ENCODE measurements at regions not wholly inside any gene's neighbourhood (a gene's known extent, or its start where the extent isn't known, plus 50 kb on each side); places are given as distances from the start of the nearest gene placed in this dataset.

DNA sequence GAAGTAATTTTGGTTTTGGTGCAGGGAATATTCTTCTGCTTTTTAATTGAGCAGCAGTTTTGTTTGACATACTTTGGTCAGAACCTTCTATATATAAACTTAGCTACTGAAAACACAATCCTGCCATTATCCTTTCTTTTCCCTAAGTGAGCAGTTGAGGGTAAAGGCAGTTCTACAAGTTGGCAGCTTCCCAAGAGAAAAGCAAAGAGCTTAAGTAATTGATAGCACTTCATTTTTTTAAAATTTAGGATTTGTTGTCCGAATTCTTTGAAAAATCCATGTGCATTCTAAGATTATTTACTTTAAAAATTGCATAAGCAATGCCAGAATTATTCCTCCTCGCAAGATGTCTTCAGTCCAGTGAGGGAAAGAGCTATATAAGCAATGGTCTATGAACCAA is 1394.1 kb downstream of the FAM181B start:
- POLR2A ChIA-PET: no interaction called here
- Mint-ChIP-seq H3K4me1 (no peaks in the 10 kb centered on the region), H3K9me3 (peaks cover 6 to 13% (median 8%) of the 10 kb centered on the region in 3 donors), H3K27ac (no peak overlapping the region), H3K27me3 (no peaks in the 10 kb centered on the region), H3K4me3 (no peak overlapping the region), H3K36me3 (no peaks in the 10 kb centered on the region)
- CTCF ChIA-PET: no interaction called here
- H3K9me3 ChIP-seq: no peaks in the 10 kb centered on the region
- no peaks in the 10 kb centered on the region for H3K36me3 ChIP-seq (ENCODE audit: control insufficient read depth in 2 of 2, extremely low read depth in 1 of 2, insufficient read depth in 1 of 2, low read length in 1 of 2)
- H3K4me3 ChIP-seq (ENCODE audit: control insufficient read depth in 1 of 2, extremely low read depth in 1 of 2, low read length in 1 of 2): no peak overlapping the region
- no peak overlapping the region for H3K27ac ChIP-seq (ENCODE audit: low read length)
- H3K4me1 ChIP-seq (ENCODE audit: control insufficient read depth in 1 of 2, extremely low read depth in 1 of 2, insufficient read depth in 2 of 2, low read length in 2 of 2): no peaks in the 10 kb centered on the region
- H3K27me3 ChIP-seq (replicated peaks in 1 of 2; ENCODE audit: control insufficient read depth in 2 of 2, extremely low read depth in 1 of 2, insufficient read depth in 2 of 2, low read length in 1 of 2): no peaks in the 10 kb centered on the region
- no CpG with 5 or more reads among the region's 2 CpGs for WGBS (ENCODE audit: insufficient coverage)
- DNase-seq: no peak
- ATAC-seq (replicated peaks in 1 of 4): no peak

DNA sequence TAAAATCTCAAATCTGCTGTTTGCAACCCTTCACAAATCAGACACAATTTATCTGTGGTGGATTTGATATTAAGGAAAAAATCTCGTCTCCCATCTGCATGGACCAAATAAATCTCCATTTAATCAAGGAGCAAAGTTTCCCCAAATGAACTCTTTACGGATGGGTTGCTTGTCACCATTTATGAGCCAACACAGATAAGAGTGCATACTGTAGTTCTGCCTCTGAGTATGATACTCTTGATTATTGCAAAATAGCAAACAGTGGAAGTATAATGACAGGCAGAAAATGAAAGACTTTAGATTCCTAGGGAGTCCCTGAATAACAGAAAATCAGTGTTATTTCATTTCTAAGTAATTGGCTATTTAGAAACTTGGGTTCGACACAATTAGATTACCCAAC is 1395.9 kb downstream of the FAM181B start:
- Mint-ChIP-seq H3K36me3 (no peaks in the 10 kb centered on the region), H3K4me3 (no peak overlapping the region), H3K4me1 (no peaks in the 10 kb centered on the region), H3K9me3 (peaks cover 3 to 16% (median 6%) of the 10 kb centered on the region in 3 donors), H3K27me3 (no peaks in the 10 kb centered on the region), H3K27ac (no peak overlapping the region)
- Histone ChIP-seq H3K27ac (ENCODE audit: low read length) (no peak overlapping the region), H3K36me3 (ENCODE audit: control insufficient read depth in 2 of 2, extremely low read depth in 1 of 2, insufficient read depth in 1 of 2, low read length in 1 of 2) (no peaks in the 10 kb centered on the region), H3K27me3 (replicated peaks in 1 of 2; ENCODE audit: control insufficient read depth in 2 of 2, extremely low read depth in 1 of 2, insufficient read depth in 2 of 2, low read length in 1 of 2) (no peaks in the 10 kb centered on the region), H3K4me3 (ENCODE audit: control insufficient read depth in 1 of 2, extremely low read depth in 1 of 2, low read length in 1 of 2) (no peak overlapping the region), H3K9me3 (no peaks in the 10 kb centered on the region), H3K4me1 (ENCODE audit: control insufficient read depth in 1 of 2, extremely low read depth in 1 of 2, insufficient read depth in 2 of 2, low read length in 2 of 2) (no peaks in the 10 kb centered on the region)
- WGBS (ENCODE audit: insufficient coverage): no CpG with 5 or more reads among the region's 3 CpGs
- DNase-seq: no peak
- ChIA-PET CTCF (no interaction called here), POLR2A (no interaction called here)
- ATAC-seq (replicated peaks in 1 of 4): no peak

DNA sequence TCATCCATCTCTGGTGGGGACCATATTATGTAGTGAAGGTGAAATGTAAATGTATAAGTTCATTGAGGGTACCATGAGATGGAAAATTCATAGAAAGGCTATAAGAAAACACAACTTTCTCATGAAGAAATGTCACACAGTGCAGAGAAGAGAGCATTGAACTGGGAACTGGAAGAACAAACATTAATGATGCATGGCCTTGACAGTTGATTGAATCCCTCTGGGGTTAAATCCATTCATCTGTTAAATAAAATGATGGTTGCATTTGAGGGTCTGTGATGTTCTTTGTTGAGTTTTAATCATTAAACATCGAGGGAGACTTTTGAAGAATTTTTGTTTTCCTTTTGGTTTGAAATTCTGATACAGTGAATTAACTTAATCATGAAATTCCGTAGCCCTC is 1401.4 kb downstream of the FAM181B start:
- Mint-ChIP-seq H3K4me3 (no peak overlapping the region), H3K9me3 (peaks cover 8 to 16% (median 15%) of the 10 kb centered on the region in 3 donors), H3K27ac (no peak overlapping the region), H3K4me1 (no peaks in the 10 kb centered on the region), H3K27me3 (no peaks in the 10 kb centered on the region), H3K36me3 (no peaks in the 10 kb centered on the region)
- no CpG with 5 or more reads among the region's 2 CpGs for WGBS (ENCODE audit: insufficient coverage)
- ATAC-seq (replicated peaks in 1 of 4) (no peak), DNase-seq (no peak)
- H3K4me1 ChIP-seq (ENCODE audit: control insufficient read depth in 1 of 2, extremely low read depth in 1 of 2, insufficient read depth in 2 of 2, low read length in 2 of 2): no peaks in the 10 kb centered on the region
- no peak overlapping the region for H3K27ac ChIP-seq (ENCODE audit: low read length)
- POLR2A ChIA-PET: interaction anchor here in 1 of 2 donors (0.6 kb wide), 1 partner anchor 28 kb away, joined by 5 read pairs; no protein-coding TSS in a partner anchor
- H3K27me3 ChIP-seq (replicated peaks in 1 of 2; ENCODE audit: control insufficient read depth in 2 of 2, extremely low read depth in 1 of 2, insufficient read depth in 2 of 2, low read length in 1 of 2): no peaks in the 10 kb centered on the region
- CTCF ChIA-PET: no interaction called here
- H3K4me3 ChIP-seq (ENCODE audit: control insufficient read depth in 1 of 2, extremely low read depth in 1 of 2, low read length in 1 of 2): no peak overlapping the region
- H3K36me3 ChIP-seq (ENCODE audit: control insufficient read depth in 2 of 2, extremely low read depth in 1 of 2, insufficient read depth in 1 of 2, low read length in 1 of 2): no peaks in the 10 kb centered on the region
- no peaks in the 10 kb centered on the region for H3K9me3 ChIP-seq

DNA sequence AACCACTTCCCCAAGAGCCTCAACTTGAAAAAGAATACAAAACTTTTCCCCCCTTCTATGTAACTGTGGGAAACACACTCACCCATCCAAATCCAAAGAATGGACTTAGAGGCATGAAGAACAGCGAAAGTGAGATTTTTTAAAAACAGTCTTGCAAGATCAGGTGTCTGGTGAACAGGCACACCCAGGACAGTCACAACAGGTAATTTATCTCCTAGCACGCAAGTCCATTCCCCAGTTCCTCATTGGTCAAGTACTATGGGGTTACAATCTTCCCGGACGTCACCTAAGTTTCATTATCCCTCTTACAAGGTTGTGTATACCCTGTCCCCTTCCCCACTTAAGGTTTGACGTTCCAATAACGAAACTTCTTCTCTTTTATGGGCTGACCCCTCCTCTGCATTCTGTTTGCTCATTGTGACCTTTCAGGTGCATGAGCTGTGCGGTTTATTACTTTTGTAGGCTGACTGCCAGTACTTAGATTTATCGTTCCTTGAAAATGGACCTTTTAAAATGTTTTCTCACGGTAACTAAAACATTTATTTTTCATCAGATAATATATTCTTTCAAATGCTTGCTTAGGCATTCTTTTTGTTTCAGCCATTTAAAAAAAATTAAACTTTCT is 1401.9 kb downstream of the FAM181B start:
- H3K27ac Mint-ChIP-seq: no peak overlapping the region

DNA sequence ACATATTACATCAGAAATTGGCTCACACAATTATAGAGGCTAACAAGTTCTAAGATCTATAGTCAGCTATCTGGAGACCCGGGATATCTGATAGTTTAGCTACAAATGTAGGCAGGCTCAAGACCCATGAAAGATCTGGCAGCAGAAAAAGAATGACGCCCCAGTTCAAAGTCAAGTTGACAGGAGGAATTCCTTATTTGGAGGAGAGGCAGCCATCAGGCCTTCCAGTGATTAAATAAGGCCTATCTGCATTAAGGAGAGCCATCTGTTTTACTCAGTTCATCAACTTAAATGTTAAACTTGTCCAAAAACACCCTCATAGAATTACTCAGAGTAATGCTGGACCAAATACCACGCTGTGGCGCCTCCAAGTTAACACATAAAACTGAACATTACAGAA is 1402.6 kb downstream of the FAM181B start:
- H3K4me3 ChIP-seq (ENCODE audit: control insufficient read depth in 1 of 2, extremely low read depth in 1 of 2, low read length in 1 of 2): no peak overlapping the region
- no peaks in the 10 kb centered on the region for H3K27me3 Mint-ChIP-seq
- ATAC-seq (replicated peaks in 1 of 4) (no peak), DNase-seq (no peak)
- H3K27ac ChIP-seq (ENCODE audit: low read length): no peak overlapping the region
- WGBS (ENCODE audit: insufficient coverage): 77% methylated on average over 4 of the region's 4 CpGs
- no peaks in the 10 kb centered on the region for H3K27me3 ChIP-seq (replicated peaks in 1 of 2; ENCODE audit: control insufficient read depth in 2 of 2, extremely low read depth in 1 of 2, insufficient read depth in 2 of 2, low read length in 1 of 2)
- H3K36me3 Mint-ChIP-seq: no peaks in the 10 kb centered on the region
- H3K27ac Mint-ChIP-seq: no peak overlapping the region
- H3K4me1 ChIP-seq (ENCODE audit: control insufficient read depth in 1 of 2, extremely low read depth in 1 of 2, insufficient read depth in 2 of 2, low read length in 2 of 2): no peaks in the 10 kb centered on the region
- no peak overlapping the region for H3K4me3 Mint-ChIP-seq
- CTCF ChIA-PET: no interaction called here
- no peaks in the 10 kb centered on the region for H3K9me3 ChIP-seq
- peaks cover 8 to 15% (median 13%) of the 10 kb centered on the region in 3 donors for H3K9me3 Mint-ChIP-seq
- H3K4me1 Mint-ChIP-seq: no peaks in the 10 kb centered on the region
- no peaks in the 10 kb centered on the region for H3K36me3 ChIP-seq (ENCODE audit: control insufficient read depth in 2 of 2, extremely low read depth in 1 of 2, insufficient read depth in 1 of 2, low read length in 1 of 2)
- POLR2A ChIA-PET: no interaction called here

More for the DNA sequence above, 1401.9 kb downstream of the FAM181B start:
- POLR2A ChIA-PET: interaction anchor here in 1 of 2 donors (0.6 kb wide), 1 partner anchor 29 kb away, joined by 5 read pairs; no protein-coding TSS in a partner anchor
- Mint-ChIP-seq H3K9me3 (peaks cover 10 to 15% (median 13%) of the 10 kb centered on the region in 3 donors), H3K4me1 (no peaks in the 10 kb centered on the region), H3K36me3 (no peaks in the 10 kb centered on the region), H3K27me3 (no peaks in the 10 kb centered on the region), H3K4me3 (no peak overlapping the region)
- Histone ChIP-seq H3K27me3 (replicated peaks in 1 of 2; ENCODE audit: control insufficient read depth in 2 of 2, extremely low read depth in 1 of 2, insufficient read depth in 2 of 2, low read length in 1 of 2) (no peaks in the 10 kb centered on the region), H3K9me3 (no peaks in the 10 kb centered on the region), H3K4me1 (ENCODE audit: control insufficient read depth in 1 of 2, extremely low read depth in 1 of 2, insufficient read depth in 2 of 2, low read length in 2 of 2) (no peaks in the 10 kb centered on the region), H3K4me3 (ENCODE audit: control insufficient read depth in 1 of 2, extremely low read depth in 1 of 2, low read length in 1 of 2) (no peak overlapping the region), H3K27ac (ENCODE audit: low read length) (no peak overlapping the region), H3K36me3 (ENCODE audit: control insufficient read depth in 2 of 2, extremely low read depth in 1 of 2, insufficient read depth in 1 of 2, low read length in 1 of 2) (no peaks in the 10 kb centered on the region)
- no peak for DNase-seq
- CTCF ChIA-PET: no interaction called here
- WGBS (ENCODE audit: insufficient coverage): 71% methylated on average over 3 of the region's 9 CpGs
- ATAC-seq (replicated peaks in 1 of 4): no peak

DNA sequence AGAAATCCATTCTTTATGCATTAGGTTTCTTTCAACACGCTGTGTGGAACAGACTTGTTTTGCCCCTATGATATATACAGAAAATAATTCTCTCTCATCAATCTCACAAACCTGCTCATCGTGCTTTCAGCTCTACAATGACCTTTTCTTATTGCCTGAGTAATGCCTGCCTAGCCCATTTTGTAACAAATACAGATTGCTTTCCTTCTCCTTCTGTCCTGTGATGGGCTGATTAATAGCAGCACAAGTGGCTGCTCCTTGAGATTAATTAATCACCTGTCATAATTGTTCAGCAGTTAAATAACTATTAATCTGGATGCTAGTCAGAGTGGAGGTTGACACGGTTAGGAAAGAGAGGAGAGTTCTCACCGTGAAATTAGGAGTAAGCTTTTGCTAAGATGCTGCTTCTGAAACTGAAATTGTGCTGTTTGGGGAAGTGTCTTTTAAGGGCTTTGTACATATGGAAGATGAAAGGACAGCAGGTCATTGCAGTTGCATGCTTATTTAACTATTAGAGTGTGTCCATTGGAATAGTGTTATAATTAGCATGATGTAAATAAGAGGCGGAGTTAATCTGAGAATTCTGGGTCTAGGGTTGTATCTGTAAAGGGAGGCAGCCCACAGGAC is 1430.5 kb downstream of the FAM181B start:
- Histone ChIP-seq H3K27ac (ENCODE audit: low read length) (no peak overlapping the region), H3K9me3 (no peaks in the 10 kb centered on the region), H3K4me1 (ENCODE audit: control insufficient read depth in 1 of 2, extremely low read depth in 1 of 2, insufficient read depth in 2 of 2, low read length in 2 of 2) (no peaks in the 10 kb centered on the region), H3K4me3 (ENCODE audit: control insufficient read depth in 1 of 2, extremely low read depth in 1 of 2, low read length in 1 of 2) (no peak overlapping the region), H3K36me3 (ENCODE audit: control insufficient read depth in 2 of 2, extremely low read depth in 1 of 2, insufficient read depth in 1 of 2, low read length in 1 of 2) (no peaks in the 10 kb centered on the region), H3K27me3 (replicated peaks in 1 of 2; ENCODE audit: control insufficient read depth in 2 of 2, extremely low read depth in 1 of 2, insufficient read depth in 2 of 2, low read length in 1 of 2) (no peaks in the 10 kb centered on the region)
- Mint-ChIP-seq H3K27ac (no peak overlapping the region), H3K36me3 (no peaks in the 10 kb centered on the region), H3K27me3 (no peaks in the 10 kb centered on the region), H3K4me1 (no peaks in the 10 kb centered on the region), H3K4me3 (no peak overlapping the region), H3K9me3 (peaks cover 7 to 25% (median 12%) of the 10 kb centered on the region in 3 donors)
- WGBS (ENCODE audit: insufficient coverage): 50% methylated on average over 2 of the region's 5 CpGs
- no peak for DNase-seq
- ChIA-PET CTCF (no interaction called here), POLR2A (no interaction called here)
- no peak for ATAC-seq (replicated peaks in 1 of 4)
